GM21526 (cell line): ENCODE measurements at regions not wholly inside any gene's neighbourhood (a gene's known extent, or its start where the extent isn't known, plus 50 kb on each side); places are given as distances from the start of the nearest gene placed in this dataset.
"Not testable (repeated sequence)": the region's sequence is repeated elsewhere in the genome, so short reads cannot be mapped to it uniquely, and the experiment has no call there.

Source experiments
- ATAC-seq: cut with Tn5 transposase; IDR thresholded peaks from one replicate; pipeline ENCODE4 v1.9.1; 2021; ENCODE audit warnings: moderate library complexity; ENCODE audit not compliant: unreplicated experiment, low FRiP score

- ATAC-seq: no peak
Observed at GRCh38 chr4:152200511-152201333, 335.2 kb downstream of the FBXW7 start.

DNA sequence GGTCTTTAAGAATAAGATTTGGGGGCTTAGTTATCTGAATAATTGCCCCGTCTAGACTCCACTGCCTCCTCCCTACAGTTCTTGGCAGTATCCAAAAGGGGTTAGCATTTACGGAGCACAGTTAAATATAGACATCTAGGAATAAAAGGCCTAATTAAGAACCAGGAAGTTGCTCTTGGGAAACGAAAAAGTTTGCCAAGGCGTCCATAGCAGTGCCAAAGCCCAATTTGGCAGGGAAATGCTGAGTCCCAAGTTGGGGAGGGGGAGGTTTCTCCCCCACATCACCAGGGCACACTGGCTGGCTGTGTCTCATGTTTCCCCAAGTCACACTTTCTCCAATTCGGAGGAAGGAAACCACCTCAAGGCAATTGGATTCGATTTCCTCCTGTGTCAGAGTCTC is 338.7 kb downstream of the FBXW7 start:
- no peak for ATAC-seq

- no peak for ATAC-seq
Observed at GRCh38 chr4:152195888-152196287, 340.0 kb downstream of the FBXW7 start.

GRCh38 chr4:152193059-152193458 is 342.8 kb downstream of the FBXW7 start:
- no peak for ATAC-seq

DNA sequence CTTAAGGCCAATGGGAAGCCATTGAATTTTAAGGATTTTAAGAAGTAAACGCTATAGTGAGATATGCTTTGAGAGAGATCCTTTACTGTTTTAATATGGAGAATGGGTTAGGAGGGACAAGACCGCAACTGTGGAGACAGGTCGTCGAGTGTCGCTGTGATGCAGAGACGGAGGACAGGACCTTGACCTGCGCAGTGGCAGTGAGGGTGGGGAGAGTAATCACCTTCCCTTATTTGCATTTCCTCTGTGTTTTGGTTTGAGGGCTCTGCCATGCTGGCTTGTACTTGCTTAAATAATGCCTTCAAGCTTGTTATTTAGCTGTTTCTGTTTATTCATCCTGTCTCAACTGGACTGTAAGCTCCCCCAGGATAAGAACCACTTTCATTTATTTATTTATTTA is 345.0 kb downstream of the FBXW7 start:
- no peak for ATAC-seq

DNA sequence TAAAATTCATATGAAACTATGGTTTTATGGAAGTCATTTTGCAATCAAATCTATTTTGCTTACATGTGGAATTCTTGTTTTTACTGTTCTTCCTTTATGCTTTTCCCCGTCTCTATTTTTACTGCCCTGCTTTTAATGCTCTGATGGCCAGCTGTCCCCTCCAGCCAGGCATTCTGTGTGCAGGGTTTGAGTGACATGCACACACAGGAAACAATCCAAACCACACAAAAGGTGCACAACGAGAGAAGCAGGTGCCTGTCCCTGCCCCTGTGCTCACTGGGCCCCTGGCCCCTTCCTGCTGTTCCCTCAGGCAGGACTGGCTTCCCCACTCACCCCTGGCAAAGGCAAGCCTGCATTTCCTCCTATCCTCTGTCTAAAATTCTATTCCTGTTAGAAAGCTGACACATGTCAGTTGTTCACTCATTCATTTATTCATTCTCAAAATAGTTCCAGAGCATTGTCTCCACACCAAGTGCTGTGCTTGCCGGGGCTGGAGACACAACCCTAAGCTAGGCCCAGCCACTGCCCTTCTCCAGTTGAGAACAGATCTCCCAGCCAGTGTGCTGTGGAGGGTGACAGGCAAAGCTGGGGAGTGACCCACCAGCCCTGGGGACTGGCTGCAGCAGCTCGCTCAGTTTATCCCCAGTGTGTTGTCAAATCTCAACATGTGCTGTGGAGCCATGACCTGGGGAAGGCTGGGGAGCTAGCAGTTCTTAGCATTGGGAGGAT is 346.3 kb downstream of the FBXW7 start:
- ATAC-seq: peak; percentile 60

- ATAC-seq: no peak
Observed at GRCh38 chr4:152188801-152189200, 347.1 kb downstream of the FBXW7 start.

GRCh38 chr4:152187693-152188092 is 348.2 kb downstream of the FBXW7 start:
- ATAC-seq: no peak

DNA sequence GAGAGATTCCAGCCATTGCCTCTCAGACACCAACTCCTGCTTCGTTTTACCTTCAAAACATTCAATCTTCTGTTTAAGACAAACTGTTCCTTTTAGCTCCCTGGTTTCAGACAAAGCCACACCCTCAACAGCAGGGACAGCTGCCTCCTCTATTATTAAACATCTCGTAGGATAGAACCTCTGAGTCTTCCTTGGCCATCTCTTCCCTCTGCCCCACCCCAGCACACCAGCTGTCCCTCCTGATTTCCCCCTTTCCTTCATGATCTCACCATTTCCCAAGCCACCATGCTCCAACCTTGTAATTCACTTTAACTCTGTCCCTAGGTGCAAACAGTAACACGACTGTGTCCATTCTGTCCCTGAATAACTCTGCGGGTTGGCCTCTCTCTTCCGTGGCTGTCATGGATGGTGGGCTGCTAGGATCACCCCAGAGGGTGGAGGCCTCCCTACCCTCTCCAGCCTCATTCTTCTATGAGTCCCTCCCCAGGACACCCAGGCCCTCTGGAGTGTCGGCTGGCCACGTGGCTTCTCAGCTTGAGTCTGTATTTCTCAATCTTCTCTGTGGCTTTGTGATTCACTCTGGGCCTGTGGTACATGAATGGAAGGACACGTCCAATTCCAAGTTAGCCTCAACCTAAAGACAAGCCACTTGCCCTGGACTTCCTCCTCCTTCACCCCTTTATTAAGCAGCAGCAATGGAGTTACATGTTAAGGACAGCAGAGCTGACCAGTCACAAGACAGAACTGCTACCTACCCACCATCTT is 349.9 kb downstream of the FBXW7 start:
- ATAC-seq: no peak

- no peak for ATAC-seq
Observed at GRCh38 chr4:152181150-152181549, 354.7 kb downstream of the FBXW7 start.

GRCh38 chr4:152180369-152180768 is 355.5 kb downstream of the FBXW7 start:
- no peak for ATAC-seq

GRCh38 chr4:152177538-152177937 is 358.4 kb downstream of the FBXW7 start:
- not testable (repeated sequence) for ATAC-seq

GRCh38 chr4:152176627-152177214 is 359.2 kb downstream of the FBXW7 start:
- ATAC-seq: no peak

- no peak for ATAC-seq
Observed at GRCh38 chr4:152175586-152175985, 360.3 kb downstream of the FBXW7 start.

DNA sequence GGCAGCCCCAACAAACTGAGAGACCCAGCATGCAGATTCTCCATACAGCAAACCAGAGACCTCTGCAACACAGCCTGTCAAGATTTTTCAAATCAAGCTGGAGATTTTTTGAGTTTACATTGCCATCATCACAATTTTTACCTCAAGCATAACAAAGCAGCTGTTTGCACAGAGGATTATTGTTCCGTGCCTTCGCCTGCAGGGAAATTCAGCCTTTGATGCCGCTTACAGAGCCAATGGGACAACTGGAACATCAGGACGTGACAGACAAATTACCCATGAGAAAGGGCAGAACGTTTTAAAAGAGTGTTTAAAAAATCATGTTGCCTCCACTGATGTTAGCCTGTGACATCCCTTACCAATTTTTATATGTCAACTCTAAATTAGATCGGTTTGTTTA is 363.7 kb downstream of the FBXW7 start:
- ATAC-seq: no peak

DNA sequence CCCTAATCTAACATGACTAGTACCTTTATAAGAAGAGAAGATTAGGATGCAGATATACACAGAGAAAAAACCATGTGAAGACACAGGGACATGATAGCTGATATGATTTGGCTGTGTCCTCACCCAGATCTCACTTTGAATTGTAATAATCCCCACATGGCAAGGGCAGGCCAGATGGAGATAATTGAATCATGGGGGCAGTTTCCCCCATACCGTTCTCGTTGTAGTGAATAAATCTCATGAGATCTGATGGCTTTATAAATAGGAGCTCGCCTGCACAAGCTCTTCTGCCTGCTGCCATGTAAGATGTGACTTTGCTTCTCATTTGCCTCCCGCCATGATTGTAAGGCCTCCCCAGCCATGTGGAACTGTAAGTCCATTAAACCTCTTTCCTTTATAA is 364.3 kb downstream of the FBXW7 start:
- ATAC-seq: no peak

- no peak for ATAC-seq
Observed at GRCh38 chr4:152169683-152170082, 366.2 kb downstream of the FBXW7 start.

DNA sequence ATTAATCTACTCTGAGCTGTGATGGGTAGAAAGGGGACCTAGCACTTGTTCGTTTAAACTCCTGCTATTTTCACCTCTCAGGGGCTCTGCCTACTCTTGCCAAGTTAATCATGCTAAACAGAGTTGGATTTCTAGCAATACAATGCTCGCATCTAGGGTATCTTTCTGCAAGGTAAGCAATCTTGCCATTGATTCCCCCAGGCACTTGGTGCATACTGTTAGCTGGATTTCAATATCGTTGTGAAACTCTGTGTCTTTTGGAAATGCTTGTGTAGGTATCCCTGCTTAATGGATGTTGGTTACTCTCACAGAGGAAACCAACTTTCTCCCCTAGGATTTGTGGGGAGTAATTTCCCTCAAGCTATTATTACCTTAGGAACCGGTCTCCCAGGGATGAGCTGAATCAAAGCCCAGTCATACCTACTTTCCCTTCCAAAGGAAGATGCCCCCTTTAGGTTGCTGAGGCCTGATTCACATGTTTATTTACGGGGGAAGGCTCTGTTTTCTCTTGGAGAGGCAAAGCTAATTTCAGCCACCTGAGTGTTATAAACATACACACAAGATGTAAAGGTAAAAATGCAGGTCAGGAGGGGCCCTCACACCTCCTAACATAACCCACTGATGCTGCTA is 366.8 kb downstream of the FBXW7 start:
- no peak for ATAC-seq

- ATAC-seq: no peak
Observed at GRCh38 chr4:152166567-152166966, 369.3 kb downstream of the FBXW7 start.

GRCh38 chr4:152165846-152166245 is 370.0 kb downstream of the FBXW7 start:
- ATAC-seq: no peak
